ENCODE measurements at regions not wholly inside any gene's neighbourhood (a gene's known extent, or its start where the extent isn't known, plus 50 kb on each side); places are given as distances from the start of the nearest gene placed in this dataset.
"Not testable (repeated sequence)": the region's sequence is repeated elsewhere in the genome, so short reads cannot be mapped to it uniquely, and the experiment has no call there.

GRCh38 chr10:9075420-9075819 lies 1020.9 kb downstream of the GATA3 start:
- FAIRE-seq: no peak

GRCh38 chr10:9076066-9076465 lies 1021.6 kb downstream of the GATA3 start:
- FAIRE-seq: no peak

DNA sequence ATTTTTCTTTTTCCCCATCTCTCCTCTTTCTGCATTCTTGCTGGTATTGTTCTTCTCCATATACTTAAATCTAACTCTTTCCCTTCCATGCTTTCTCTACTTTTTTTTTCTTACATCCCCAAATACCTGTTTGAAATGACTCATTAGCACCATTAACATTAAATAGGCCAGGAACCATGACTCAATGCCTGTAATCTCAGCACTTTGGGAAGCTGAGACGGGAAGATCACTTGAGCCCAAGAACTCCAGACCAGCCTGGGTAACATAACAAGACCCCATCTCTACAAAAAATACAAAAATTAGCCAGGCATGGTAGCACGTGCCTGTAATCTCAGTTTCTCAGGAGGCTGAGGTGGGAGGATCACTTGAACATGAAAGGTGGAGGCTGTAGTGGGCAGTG lies 1026.8 kb downstream of the GATA3 start:
- no peak for FAIRE-seq

- no peak for FAIRE-seq
These were observed 1027.5 kb downstream of the GATA3 start for GRCh38 chr10:9081961-9082360.

GRCh38 chr10:9091530-9092093 lies 1037.1 kb downstream of the GATA3 start:
- no peak for FAIRE-seq

GRCh38 chr10:9096288-9096687 lies 1041.8 kb downstream of the GATA3 start:
- no peak for FAIRE-seq

GRCh38 chr10:9097206-9097990 lies 1042.9 kb downstream of the GATA3 start:
- FAIRE-seq: no peak

DNA sequence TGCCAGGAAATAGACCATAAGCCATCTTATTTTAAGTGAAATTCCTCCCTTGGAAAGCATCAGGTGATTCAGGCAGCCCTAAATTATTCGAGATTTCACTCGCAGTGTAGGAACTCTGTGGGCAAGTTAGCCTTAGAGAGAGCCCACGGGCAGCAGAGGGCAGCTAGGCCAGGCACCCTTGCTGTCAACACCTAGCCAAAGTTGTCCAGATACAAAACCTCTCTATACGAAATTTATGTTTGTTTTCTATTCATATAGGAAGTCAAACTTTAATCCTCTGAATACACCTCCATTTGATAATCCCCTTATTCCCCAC lies 1043.5 kb downstream of the GATA3 start:
- no peak for FAIRE-seq

- FAIRE-seq: no peak
These were observed 1047.5 kb downstream of the GATA3 start for GRCh38 chr10:9102026-9102425.

GRCh38 chr10:9103301-9103700 lies 1048.8 kb downstream of the GATA3 start:
- no peak for FAIRE-seq

GRCh38 chr10:9111976-9112375 lies 1057.5 kb downstream of the GATA3 start:
- FAIRE-seq: no peak

GRCh38 chr10:9126728-9127127 lies 1072.2 kb downstream of the GATA3 start:
- FAIRE-seq: no peak

- no peak for FAIRE-seq
These were observed 1082.9 kb downstream of the GATA3 start for GRCh38 chr10:9137368-9137767.

DNA sequence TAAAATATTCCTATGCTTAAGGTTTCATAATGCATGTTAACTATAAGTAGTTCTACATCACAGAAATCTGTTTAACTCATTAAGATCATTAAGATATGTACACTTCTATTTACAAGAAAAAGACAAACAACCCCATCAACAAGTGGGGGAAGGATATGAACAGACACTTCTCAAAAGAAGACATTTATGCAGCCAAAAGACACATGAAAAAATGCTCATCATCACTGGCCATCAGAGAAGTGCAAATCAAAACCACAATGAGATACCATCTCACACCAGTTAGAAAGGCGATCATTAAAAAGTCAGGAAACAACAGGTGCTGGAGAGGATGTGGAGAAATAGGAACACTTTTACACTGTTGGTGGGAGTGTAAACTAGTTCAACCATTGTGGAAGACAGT lies 1084.3 kb downstream of the GATA3 start:
- not testable (repeated sequence) for FAIRE-seq

- FAIRE-seq: no peak
These were observed 1085.9 kb downstream of the GATA3 start for GRCh38 chr10:9140373-9140772.

- no peak for FAIRE-seq
These were observed 1093.0 kb downstream of the GATA3 start for GRCh38 chr10:9147475-9147874.

DNA sequence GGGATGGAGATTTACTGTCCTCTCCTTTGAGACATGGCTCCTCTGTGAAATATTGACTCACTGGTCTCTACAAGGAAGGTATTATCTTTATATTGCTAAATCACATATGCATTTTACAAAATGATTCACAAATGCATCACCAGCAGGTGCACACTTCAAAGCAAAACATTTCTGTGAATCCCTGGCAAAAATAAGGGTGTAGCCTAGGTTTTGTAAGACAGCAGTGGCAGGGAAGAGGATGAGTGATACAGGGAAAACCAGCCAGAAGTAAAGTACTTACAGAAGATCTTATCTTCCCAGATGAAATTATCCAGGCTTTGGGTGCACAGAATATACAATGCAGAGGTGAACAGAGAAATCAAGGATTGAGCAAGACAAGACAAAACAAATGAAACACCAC lies 1094.6 kb downstream of the GATA3 start:
- no peak for FAIRE-seq

GRCh38 chr10:9153057-9153456 lies 1098.6 kb downstream of the GATA3 start:
- FAIRE-seq: not testable (repeated sequence)

- no peak for FAIRE-seq
These were observed 1103.2 kb downstream of the GATA3 start for GRCh38 chr10:9157656-9158055.

- FAIRE-seq: no peak
These were observed 1104.2 kb downstream of the GATA3 start for GRCh38 chr10:9158675-9159074.

DNA sequence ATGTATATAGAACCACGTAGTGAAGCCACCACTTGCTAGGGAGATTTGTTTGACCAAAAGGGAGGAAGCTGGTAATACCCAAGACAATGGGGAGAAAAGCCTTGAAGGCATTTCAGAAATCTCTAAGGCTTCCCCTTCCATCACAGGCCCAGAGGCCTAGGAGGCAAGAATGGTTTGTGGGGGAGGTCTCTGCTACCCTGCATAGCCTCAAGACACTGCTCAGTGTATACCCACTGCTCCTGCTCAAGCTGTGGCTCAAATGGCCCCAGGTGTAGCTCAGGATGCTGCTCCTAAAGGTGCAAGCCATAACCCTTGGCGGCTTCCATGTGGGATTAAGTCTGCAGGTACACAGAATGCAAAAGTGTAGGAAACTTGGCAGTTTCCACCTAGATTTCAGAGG lies 1105.8 kb downstream of the GATA3 start:
- no peak for FAIRE-seq

DNA sequence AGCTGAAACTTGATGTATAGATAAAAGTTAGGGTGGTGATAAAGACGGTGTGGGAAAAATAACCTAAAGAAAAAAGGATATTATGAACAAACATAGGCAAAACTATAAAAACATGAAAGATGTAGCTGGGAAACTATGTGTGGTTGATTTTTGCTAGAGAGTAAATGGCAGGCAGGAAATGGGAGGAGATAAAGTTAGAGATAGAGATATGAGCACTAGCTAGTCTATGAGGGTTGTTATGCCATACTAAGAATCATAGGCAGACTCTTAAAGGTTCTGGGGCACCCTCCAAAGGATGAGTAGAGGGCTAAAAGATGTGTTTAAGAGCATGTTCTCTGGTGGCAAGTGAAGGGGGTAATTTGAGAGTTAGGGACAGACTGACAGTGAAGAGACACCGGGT lies 1109.2 kb downstream of the GATA3 start:
- FAIRE-seq: no peak

DNA sequence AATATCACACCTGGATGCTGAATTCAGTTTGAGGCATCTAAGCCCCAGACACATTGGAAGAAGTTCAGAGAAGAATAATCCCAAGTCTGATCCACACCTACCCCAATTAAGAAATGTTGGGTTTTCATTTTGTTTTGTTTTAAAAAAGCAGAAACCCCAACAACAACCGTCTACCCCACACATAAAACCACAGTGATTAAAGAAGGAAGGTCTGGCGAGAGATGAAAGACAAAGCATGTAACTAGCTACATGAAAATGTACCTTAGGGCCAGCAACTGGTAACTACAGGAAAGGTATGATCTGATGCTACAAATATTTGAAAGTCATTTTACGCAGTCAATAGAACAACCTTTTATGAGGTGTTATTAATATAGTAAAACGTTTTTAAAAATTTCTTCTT lies 1112.3 kb downstream of the GATA3 start:
- no peak for FAIRE-seq

DNA sequence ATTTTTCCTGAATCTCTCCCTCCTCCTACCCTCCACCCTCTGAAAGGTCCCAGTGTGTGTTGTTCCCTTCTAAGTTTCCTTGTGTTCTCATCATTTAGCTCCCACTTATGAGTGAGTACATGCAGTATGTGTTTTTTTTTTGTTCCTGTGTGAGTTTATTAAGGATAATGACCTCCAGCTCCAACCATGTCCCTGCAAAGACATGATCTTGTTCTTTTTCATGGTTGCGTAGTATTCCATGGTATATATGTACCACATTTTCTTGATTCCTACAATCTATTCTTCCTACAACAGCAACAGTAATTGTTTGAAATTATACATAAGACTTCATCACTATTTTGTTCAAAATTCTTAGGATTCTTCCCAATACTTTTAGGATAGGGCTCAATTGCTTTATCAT lies 1117.8 kb downstream of the GATA3 start:
- no peak for FAIRE-seq

GRCh38 chr10:9175200-9175599 lies 1120.7 kb downstream of the GATA3 start:
- FAIRE-seq: no peak
